T-helper 2 cell (primary cell): ENCODE measurements at regions not wholly inside any gene's neighbourhood (a gene's known extent, or its start where the extent isn't known, plus 50 kb on each side); places are given as distances from the start of the nearest gene placed in this dataset.

ENCODE experiments used
- DNase-seq, 5 experiments: peaks; one replicate each; pipeline versions ENCODE4 v3.0.0 to v3.0.0-alpha.2; 2012 to 2022

DNA sequence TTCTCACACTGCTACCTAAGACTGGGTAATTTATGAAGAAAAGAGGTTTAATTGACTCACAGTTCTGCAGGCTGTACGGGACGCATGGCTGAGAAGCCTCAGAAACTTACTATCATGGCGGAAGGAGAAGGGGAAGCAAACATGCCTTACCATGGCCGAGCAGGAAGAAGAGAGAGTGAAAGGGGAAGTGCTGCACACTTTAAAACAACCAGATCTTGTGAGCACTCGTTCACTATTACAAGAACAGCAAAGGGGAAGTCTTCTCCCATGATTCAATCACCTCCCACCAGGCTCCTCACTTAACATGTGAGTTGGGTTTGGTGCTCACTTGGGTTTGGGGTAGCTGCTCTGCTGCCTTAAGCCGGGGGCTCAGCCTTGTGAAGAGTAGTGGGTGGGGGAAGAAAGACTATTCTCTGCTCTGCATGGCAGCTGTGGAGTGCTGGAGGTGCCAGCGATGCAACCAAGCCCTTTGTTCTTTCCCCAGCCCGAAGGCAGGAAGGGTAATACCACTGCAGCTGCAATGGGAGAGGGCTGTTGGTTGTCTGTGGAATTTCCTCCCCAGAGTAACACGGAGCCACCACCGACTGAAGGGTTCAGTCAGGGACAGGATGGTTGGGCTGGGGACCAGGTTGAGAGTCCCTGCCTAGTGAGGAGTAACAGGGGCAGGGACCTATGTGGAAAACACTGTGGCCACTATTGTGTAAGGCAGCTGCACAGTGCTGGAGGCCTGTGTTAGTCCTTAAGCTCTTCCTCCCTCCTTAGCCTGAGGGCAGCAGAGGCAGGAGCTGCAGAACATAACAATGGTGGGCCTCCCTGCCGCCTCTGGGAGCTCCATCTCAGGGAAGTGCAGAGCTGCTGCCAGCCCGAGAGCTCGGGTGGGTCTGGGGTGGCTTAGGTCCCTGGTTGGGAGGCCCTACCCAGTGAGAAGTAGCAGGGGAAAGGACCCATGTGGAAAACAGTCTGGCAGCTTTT is 1262.5 kb downstream of the EFNB2 start:
- no peak for DNase-seq

DNA sequence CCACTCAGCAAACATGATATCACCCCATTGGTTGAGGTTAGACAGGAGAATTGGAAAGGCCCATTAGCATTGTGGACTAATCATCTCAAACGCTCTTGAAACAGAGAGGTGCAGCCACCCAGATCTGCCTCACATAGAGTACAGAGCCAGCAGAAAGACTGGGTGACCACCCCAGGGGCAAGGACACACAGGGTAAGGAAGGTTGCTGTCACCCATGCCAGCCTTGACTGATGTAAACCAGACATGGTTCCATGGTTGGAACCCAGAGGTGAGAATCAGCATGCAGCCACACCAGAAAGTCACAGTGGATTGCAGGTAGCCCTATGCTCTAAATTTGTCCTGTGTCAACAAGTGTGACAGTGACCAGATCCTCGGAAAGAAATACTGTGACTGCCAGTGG is 1268.8 kb downstream of the EFNB2 start:
- no peak for DNase-seq

- no peak for DNase-seq
Observed at GRCh38 chr13:105262579-105262978, 1272.9 kb downstream of the EFNB2 start.

DNA sequence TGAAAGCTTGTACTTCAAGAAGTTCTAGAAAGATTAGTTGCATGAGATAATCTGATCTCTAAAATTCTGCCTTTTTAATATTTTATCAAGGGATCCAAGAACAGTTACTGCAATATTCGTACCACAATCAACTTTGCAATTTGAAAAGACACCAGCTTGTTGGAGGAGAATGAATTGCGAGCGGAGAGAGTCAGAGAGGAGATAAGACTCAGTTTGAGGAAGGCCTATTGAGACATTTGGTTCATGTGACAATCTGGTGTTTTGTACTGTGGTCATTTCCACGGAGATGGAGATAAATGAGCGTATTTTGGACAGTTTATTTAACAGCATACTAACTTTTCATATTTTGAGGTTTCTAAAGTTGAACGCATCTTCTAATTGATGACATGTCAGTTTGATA is 1276.0 kb downstream of the EFNB2 start:
- DNase-seq = no peak

DNA sequence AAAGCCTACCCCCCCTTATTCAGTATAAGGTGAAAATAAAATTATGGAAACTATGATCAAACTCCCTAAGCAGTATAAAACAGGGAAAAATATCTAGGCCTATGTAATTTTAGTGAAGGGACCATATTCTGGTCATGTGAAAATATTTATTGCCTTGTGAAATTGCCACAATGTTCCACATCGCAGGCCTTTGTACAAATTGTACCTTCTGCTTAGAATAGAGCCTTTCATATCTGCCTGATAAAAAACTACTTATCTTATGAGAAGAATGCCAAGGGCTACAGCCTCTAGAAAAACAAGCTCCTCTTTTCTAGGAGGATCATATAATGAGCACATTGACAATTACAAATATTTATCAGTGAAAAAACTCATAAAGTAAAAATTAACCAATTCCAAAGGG is 1280.0 kb downstream of the EFNB2 start:
- DNase-seq = no peak

DNA sequence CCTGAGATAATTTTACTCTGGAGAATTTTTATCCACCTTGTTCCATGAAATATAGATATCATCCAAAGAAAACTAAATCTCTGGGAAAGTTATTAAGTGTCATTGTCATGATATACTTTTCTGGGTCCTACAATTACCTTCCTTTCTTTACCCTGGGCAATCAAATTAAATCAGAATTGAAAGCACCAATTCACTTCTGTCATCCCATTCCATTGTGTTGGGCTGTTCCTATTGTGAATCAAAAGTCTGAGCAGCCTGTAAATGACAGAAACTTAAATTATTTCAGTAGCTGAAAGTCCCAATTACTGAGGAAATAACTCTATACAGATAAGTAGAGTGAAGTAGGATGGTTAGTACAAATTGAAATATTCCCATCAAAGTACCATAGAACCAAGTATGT is 1284.2 kb downstream of the EFNB2 start:
- no peak for DNase-seq

GRCh38 chr13:105247830-105248229 is 1287.6 kb downstream of the EFNB2 start:
- DNase-seq = no peak

- no peak for DNase-seq
Observed at GRCh38 chr13:105240371-105240770, 1295.1 kb downstream of the EFNB2 start.

- DNase-seq = no peak
Observed at GRCh38 chr13:105232439-105232838, 1303.0 kb downstream of the EFNB2 start.

GRCh38 chr13:105232006-105232405 is 1303.5 kb downstream of the EFNB2 start:
- DNase-seq = no peak

DNA sequence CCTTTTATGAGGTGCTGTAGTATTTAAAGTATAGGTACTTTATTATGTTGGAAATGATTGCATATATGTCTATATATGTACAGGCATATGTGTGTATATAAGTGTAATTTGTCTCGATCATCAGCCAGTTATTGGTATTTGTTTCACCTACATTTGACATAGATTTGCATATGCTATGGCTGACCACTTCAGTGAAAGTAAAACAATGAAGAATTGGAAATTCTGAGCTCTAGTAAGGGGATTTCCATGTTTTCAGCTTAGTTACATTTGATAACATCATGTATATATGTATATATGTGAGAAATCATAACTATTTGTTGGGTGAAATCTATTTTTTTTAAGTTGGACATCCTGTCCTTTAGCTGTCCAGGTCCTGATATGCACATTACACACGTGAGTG is 1303.9 kb downstream of the EFNB2 start:
- DNase-seq = no peak

- no peak for DNase-seq
Observed at GRCh38 chr13:105220881-105221280, 1314.6 kb downstream of the EFNB2 start.

DNA sequence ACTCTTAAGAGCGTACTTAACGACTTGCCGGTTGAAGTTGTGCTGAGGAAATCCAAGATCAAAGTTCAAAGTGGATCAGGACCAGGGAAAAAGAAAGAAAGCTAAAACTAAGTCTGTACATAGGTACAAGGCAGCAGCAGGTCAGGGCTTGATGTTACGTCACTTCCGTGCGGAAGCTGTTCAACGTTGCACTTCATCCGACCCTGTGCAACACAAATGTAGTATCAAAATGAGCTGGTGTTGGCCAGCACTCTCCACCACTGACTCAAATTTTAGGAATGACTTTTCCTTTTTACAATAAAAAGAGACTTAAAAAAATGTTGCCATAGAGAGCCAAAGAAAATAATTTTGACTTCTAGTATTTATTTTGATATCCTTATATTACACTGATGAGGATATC is 1315.4 kb downstream of the EFNB2 start:
- DNase-seq = no peak

GRCh38 chr13:105219651-105220050 is 1315.8 kb downstream of the EFNB2 start:
- no peak for DNase-seq

- DNase-seq = no peak
Observed at GRCh38 chr13:105213512-105213911, 1322.0 kb downstream of the EFNB2 start.

DNA sequence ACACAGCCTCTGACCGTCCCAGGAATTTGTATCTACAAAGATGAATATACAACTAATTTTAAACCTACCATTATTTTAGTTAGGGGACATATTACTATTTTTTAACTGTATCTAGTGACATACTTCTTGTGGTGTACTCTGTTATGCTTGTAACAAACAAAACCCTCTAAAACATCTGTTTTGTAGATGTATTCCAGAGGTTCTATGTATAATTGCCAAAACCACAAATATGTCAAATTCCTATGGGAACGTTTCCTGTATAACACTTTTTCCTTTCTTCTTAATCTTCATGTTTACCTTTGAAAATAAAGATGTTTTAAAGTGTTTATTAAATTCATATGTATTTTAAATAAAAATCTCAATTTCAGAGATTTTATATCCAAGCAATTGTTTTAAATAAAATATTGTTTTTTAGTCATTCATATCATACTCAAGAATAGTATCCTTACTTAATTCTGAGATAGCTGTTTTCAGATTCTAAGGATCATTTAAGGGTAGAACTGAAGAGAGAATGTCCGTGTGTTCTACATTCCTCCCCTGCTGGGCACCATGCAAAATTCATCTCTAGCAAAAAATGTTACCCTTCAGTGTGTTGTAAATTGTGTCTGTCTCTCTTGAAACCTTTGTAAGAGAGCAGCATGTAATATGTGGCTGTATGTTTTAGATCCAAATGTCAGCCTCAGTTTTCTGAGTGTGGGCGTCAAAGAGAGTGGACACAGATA is 1327.7 kb downstream of the EFNB2 start:
- no peak for DNase-seq

GRCh38 chr13:105202354-105202753 is 1333.1 kb downstream of the EFNB2 start:
- peak in 1 of 5 experiments; percentile 4 for DNase-seq

- no peak for DNase-seq
Observed at GRCh38 chr13:105201351-105201750, 1334.1 kb downstream of the EFNB2 start.

GRCh38 chr13:105200181-105200580 is 1335.3 kb downstream of the EFNB2 start:
- DNase-seq = no peak

- DNase-seq = no peak
Observed at GRCh38 chr13:105196052-105196451, 1339.4 kb downstream of the EFNB2 start.

- no peak for DNase-seq
Observed at GRCh38 chr13:105193026-105193425, 1342.4 kb downstream of the EFNB2 start.

- DNase-seq = no peak
Observed at GRCh38 chr13:105184201-105184600, 1351.3 kb downstream of the EFNB2 start.

DNA sequence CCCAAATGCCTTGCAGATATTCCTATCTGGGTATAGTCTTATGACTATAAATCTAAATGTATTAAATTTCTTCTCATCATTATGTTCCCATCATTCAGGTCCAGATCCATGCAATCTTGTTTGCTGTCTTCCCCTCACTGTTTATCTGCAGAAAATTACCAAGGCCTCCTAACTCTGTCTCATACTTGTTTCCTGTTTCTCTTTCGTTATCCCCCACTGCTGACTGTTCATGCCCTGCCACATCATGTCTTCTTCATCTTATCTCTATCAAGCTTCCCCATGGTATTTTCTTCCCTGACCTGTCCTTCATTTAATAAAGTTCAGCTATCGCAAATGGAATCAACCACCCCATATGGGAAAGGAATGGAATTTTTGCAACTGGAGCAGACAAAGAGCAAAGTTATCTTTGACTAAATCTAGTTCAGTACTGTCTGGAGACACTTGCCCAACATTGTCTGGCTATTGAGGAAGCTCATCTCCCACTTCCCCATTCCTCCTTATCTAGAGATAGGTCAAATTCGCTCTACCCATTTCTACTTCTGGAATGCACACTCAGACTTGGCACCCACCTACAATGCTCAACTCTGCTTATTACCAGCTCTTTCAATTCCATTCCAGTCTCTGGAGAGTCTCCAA is 1358.1 kb downstream of the EFNB2 start:
- DNase-seq = no peak
